ENCODE measurements at regions not wholly inside any gene's neighbourhood (a gene's known extent, or its start where the extent isn't known, plus 50 kb on each side); places are given as distances from the start of the nearest gene placed in this dataset.
"Not testable (repeated sequence)": the region's sequence is repeated elsewhere in the genome, so short reads cannot be mapped to it uniquely, and the experiment has no call there.

DNA sequence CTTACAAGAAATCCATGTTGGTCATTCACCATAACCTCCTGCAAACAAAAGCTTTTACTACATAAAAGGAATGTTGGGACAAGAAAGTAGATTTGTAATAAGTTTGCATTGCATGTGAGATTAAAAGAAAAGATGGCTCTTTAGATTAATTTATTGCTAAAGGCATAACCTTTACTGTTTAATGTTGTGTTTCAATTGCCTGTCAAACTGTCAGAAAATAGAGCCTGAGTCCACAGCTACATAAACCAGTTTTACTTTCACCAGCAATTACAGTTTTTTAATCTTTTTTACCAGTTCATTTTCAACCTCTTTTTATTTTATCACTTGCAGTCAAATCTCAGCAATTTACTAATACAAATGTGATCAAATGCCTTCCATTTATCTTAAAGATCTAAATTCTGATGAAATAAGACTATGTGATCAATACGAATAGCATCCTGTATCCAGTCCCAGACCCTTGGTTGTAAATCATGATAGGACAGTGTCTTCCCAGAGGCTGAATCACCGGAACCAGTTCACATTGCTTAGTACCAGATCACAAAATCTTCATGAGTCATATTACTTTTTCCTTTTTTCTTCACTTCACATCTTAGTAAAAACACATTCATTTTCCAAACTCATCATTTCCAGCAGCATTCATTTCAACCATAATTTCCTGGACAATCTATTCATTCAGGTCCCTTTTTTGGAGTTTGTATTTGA is 95.4 kb upstream of the FRG1 start:
- TF ChIP-seq SP1 (IDR thresholded peaks at IDR 0.05; ENCODE audit: low read depth), result no peak
- TF ChIP-seq CEBPB (IDR thresholded peaks at IDR 0.05; ENCODE audit: low read depth), result no peak
- no peak for TF ChIP-seq EZH2 (IDR thresholded peaks at IDR 0.05)
- no peak for TF ChIP-seq ZFX (IDR thresholded peaks at IDR 0.05)
- TF ChIP-seq SRF (IDR thresholded peaks at IDR 0.05; ENCODE audit: low read depth), result no peak
- no peak for TF ChIP-seq ELF1 (IDR thresholded peaks at IDR 0.05; ENCODE audit: borderline replicate concordance, low read depth)
- no peak for TF ChIP-seq SIN3A (IDR thresholded peaks at IDR 0.05; ENCODE audit: low read depth)
- TF ChIP-seq EGR1 (IDR thresholded peaks at IDR 0.05; ENCODE audit: low read depth), result no peak
- TF ChIP-seq, protein P1, sequence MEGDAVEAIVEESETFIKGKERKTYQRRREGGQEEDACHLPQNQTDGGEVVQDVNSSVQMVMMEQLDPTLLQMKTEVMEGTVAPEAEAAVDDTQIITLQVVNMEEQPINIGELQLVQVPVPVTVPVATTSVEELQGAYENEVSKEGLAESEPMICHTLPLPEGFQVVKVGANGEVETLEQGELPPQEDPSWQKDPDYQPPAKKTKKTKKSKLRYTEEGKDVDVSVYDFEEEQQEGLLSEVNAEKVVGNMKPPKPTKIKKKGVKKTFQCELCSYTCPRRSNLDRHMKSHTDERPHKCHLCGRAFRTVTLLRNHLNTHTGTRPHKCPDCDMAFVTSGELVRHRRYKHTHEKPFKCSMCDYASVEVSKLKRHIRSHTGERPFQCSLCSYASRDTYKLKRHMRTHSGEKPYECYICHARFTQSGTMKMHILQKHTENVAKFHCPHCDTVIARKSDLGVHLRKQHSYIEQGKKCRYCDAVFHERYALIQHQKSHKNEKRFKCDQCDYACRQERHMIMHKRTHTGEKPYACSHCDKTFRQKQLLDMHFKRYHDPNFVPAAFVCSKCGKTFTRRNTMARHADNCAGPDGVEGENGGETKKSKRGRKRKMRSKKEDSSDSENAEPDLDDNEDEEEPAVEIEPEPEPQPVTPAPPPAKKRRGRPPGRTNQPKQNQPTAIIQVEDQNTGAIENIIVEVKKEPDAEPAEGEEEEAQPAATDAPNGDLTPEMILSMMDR (IDR thresholded peaks at IDR 0.05 in 2 of 3, conservative IDR thresholded peaks at IDR 0.05 in 1 of 3; ENCODE audit: borderline replicate concordance in 1 of 3, insufficient read depth in 1 of 3, low read depth in 2 of 3, low read length in 2 of 3), result no peak
- TF ChIP-seq RAD21 (IDR thresholded peaks at IDR 0.05; ENCODE audit: low read depth), result no peak
- TF ChIP-seq, protein P2, sequence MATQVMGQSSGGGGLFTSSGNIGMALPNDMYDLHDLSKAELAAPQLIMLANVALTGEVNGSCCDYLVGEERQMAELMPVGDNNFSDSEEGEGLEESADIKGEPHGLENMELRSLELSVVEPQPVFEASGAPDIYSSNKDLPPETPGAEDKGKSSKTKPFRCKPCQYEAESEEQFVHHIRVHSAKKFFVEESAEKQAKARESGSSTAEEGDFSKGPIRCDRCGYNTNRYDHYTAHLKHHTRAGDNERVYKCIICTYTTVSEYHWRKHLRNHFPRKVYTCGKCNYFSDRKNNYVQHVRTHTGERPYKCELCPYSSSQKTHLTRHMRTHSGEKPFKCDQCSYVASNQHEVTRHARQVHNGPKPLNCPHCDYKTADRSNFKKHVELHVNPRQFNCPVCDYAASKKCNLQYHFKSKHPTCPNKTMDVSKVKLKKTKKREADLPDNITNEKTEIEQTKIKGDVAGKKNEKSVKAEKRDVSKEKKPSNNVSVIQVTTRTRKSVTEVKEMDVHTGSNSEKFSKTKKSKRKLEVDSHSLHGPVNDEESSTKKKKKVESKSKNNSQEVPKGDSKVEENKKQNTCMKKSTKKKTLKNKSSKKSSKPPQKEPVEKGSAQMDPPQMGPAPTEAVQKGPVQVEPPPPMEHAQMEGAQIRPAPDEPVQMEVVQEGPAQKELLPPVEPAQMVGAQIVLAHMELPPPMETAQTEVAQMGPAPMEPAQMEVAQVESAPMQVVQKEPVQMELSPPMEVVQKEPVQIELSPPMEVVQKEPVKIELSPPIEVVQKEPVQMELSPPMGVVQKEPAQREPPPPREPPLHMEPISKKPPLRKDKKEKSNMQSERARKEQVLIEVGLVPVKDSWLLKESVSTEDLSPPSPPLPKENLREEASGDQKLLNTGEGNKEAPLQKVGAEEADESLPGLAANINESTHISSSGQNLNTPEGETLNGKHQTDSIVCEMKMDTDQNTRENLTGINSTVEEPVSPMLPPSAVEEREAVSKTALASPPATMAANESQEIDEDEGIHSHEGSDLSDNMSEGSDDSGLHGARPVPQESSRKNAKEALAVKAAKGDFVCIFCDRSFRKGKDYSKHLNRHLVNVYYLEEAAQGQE (IDR thresholded peaks at IDR 0.05; ENCODE audit: low read depth), result no peak
- TF ChIP-seq, protein P3, sequence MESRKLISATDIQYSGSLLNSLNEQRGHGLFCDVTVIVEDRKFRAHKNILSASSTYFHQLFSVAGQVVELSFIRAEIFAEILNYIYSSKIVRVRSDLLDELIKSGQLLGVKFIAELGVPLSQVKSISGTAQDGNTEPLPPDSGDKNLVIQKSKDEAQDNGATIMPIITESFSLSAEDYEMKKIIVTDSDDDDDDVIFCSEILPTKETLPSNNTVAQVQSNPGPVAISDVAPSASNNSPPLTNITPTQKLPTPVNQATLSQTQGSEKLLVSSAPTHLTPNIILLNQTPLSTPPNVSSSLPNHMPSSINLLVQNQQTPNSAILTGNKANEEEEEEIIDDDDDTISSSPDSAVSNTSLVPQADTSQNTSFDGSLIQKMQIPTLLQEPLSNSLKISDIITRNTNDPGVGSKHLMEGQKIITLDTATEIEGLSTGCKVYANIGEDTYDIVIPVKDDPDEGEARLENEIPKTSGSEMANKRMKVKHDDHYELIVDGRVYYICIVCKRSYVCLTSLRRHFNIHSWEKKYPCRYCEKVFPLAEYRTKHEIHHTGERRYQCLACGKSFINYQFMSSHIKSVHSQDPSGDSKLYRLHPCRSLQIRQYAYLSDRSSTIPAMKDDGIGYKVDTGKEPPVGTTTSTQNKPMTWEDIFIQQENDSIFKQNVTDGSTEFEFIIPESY (IDR thresholded peaks at IDR 0.05; ENCODE audit: extremely low read depth, insufficient replicate concordance, low read length), result no peak
- CTCF ChIA-PET, result no interaction called here
- no peak overlapping the region for H3K9ac ChIP-seq (ENCODE audit: low read length)
- no peaks in the 10 kb centered on the region for H3K9me3 ChIP-seq (ENCODE audit: control insufficient read depth in 1 of 2, insufficient read depth in 1 of 2, low read depth in 1 of 2, low read length in 2 of 2)
- intact Hi-C loops (cut with micrococcal nuclease), result no loop called here
- no peak overlapping the region for H2AFZ ChIP-seq (ENCODE audit: low read depth, low read length, poor library complexity, severe bottlenecking)
- H3K27me3 ChIP-seq (ENCODE audit: insufficient read depth, low read length), result peaks cover 9% of the 10 kb centered on the region; the same call in 1 of the 2 replicates
- RAD21 ChIA-PET (ENCODE audit: low non-redundant PET in 1 of 2, low total read pairs in 2 of 2, uncharacterized antibody in 2 of 2, unreplicated experiment in 2 of 2), result no interaction called here
- no peak overlapping the region for H3K27ac ChIP-seq (ENCODE audit: low read depth, low read length)
- DNase-seq (ENCODE audit: low read depth, low spot score) (no peak), ATAC-seq (no peak)
- H3K4me3 ChIP-seq (replicated peaks in 1 of 2; ENCODE audit: low read depth in 1 of 2, low read length in 2 of 2), result no peak overlapping the region
- no peaks in the 10 kb centered on the region for H3K4me1 ChIP-seq (ENCODE audit: control insufficient read depth in 1 of 2, insufficient read depth in 2 of 2, low read length in 2 of 2)
- no peaks in the 10 kb centered on the region for H3K79me2 ChIP-seq (ENCODE audit: insufficient read depth, low read length)
- POLR2A ChIA-PET, result no interaction called here
- no TSS peak for BruUV-seq (replicated peaks)
- H3K9me2 ChIP-seq (ENCODE audit: insufficient read depth), result no peaks in the 10 kb centered on the region
- no peaks in the 10 kb centered on the region for H3K36me3 ChIP-seq (ENCODE audit: control insufficient read depth in 1 of 2, insufficient read depth in 2 of 2, low read length in 2 of 2)
- H3K4me2 ChIP-seq (ENCODE audit: low read length), result no peak overlapping the region
- H4K20me1 ChIP-seq (ENCODE audit: insufficient read depth), result no peaks in the 10 kb centered on the region

DNA sequence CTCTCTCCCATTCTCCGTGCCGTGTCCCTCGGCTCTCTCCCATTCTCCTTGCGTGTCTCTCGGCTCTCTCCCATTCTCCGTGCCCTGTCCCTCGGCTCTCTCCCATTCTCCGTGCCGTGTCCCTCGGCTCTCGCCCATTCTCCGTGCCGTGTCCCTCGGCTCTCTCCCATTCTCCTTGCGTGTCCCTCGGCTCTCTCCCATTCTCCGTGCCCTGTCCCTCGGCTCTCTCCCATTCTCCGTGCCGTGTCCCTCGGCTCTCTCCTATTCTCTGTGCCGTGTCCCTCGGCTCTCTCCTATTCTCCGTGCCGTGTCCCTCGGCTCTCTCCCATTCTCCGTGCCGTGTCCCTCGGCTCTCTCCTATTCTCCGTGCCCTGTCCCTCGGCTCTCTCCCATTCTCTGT is 94.6 kb upstream of the FRG1 start:
- BruUV-seq (replicated peaks); DNase-seq (ENCODE audit: low read depth, low spot score); POLR2A ChIA-PET: not testable (repeated sequence)

More for the DNA sequence above, 94.6 kb upstream of the FRG1 start:
- ATAC-seq; H3K4me3 ChIP-seq (replicated peaks in 1 of 2; ENCODE audit: low read depth in 1 of 2, low read length in 2 of 2); H3K36me3 ChIP-seq (ENCODE audit: control insufficient read depth in 1 of 2, insufficient read depth in 2 of 2, low read length in 2 of 2); RAD21 ChIA-PET (ENCODE audit: low non-redundant PET in 1 of 2, low total read pairs in 2 of 2, uncharacterized antibody in 2 of 2, unreplicated experiment in 2 of 2); intact Hi-C loops (cut with micrococcal nuclease); H3K79me2 ChIP-seq (ENCODE audit: insufficient read depth, low read length); H4K20me1 ChIP-seq (ENCODE audit: insufficient read depth); H3K4me1 ChIP-seq (ENCODE audit: control insufficient read depth in 1 of 2, insufficient read depth in 2 of 2, low read length in 2 of 2); H3K27ac ChIP-seq (ENCODE audit: low read depth, low read length); H3K9me3 ChIP-seq (ENCODE audit: control insufficient read depth in 1 of 2, insufficient read depth in 1 of 2, low read depth in 1 of 2, low read length in 2 of 2); H3K27me3 ChIP-seq (ENCODE audit: insufficient read depth, low read length); H3K4me2 ChIP-seq (ENCODE audit: low read length); H3K9me2 ChIP-seq (ENCODE audit: insufficient read depth); H3K9ac ChIP-seq (ENCODE audit: low read length); H2AFZ ChIP-seq (ENCODE audit: low read depth, low read length, poor library complexity, severe bottlenecking); CTCF ChIA-PET: not testable (repeated sequence)
